CD4-positive, alpha-beta T cell (primary cell): ENCODE measurements at regions not wholly inside any gene's neighbourhood (a gene's known extent, or its start where the extent isn't known, plus 50 kb on each side); places are given as distances from the start of the nearest gene placed in this dataset.

Source experiments
- ATAC-seq: fragments of 200-7000 bp; cut with Tn5 transposase; one replicate; pipeline ENCODE4 v1.10.0; 2022; ENCODE audit warnings: mild to moderate bottlenecking; ENCODE audit not compliant: poor library complexity
- CTCF ChIA-PET: fragments of 350-600 bp; sonication (Branson Sonifier 250); formaldehyde crosslinking; loops from one replicate; lab custom pipeline; 2021; ENCODE audit warnings: antibody characterized with exemption, inconsistent platforms; lab: Charles Lee
- POLR2A ChIA-PET: fragments of 350-600 bp; sonication (Branson Sonifier 250); formaldehyde crosslinking; loops from one replicate; lab custom pipeline; 2021; ENCODE audit warnings: antibody characterized with exemption, inconsistent platforms; lab: Charles Lee
- DNase-seq, 14 experiments: peaks; one replicate each; pipeline ENCODE4 v3.0.0-alpha.2; 2013 to 2020; ENCODE audit warnings: mixed read lengths in 2 of 14
- H3K27ac ChIP-seq, 2 donors: one replicate each; pipeline versions ENCODE4 v1.5.1 to v1.7.0; 2013; ENCODE audit warnings: low read length in 2 of 2, low read depth in 1 of 2, mild to moderate bottlenecking in 1 of 2
- H3K27me3 ChIP-seq, 2 experiments: 1 replicate in 1 of 2; 2 replicates in 1 of 2; pipeline versions ENCODE4 v1.6.1 to v1.7.0; 2013; ENCODE audit warnings: low read length in 2 of 2, control low read depth in 1 of 2, mild to moderate bottlenecking in 1 of 2, moderate library complexity in 1 of 2; ENCODE audit not compliant: insufficient read depth in 2 of 2, control insufficient read depth in 1 of 2
- H3K36me3 ChIP-seq: one replicate; pipeline ENCODE4 v1.6.1; 2013; ENCODE audit warnings: low read length, control low read depth; ENCODE audit not compliant: insufficient read depth
- H3K4me1 ChIP-seq: one replicate; pipeline ENCODE4 v1.6.1; 2013; ENCODE audit warnings: low read length, control low read depth; ENCODE audit not compliant: insufficient read depth
- H3K4me3 ChIP-seq: one replicate; pipeline ENCODE4 v1.5.1; 2013; ENCODE audit warnings: mild to moderate bottlenecking, low read length, moderate library complexity
- H3K9me3 ChIP-seq, 2 experiments: 1 replicate in 1 of 2; 2 replicates in 1 of 2; pipeline versions ENCODE4 v1.6.1 to v1.7.0; 2013; ENCODE audit warnings: low read length in 2 of 2, mild to moderate bottlenecking in 2 of 2, control low read depth in 1 of 2, moderate library complexity in 1 of 2; ENCODE audit not compliant: control insufficient read depth in 1 of 2, insufficient read depth in 1 of 2
- H3K27ac Mint-ChIP-seq: one replicate; pipeline ENCODE4 v1.8.0; 2020; ENCODE audit warnings: mixed read lengths
- H3K27me3 Mint-ChIP-seq: one replicate; pipeline ENCODE4 v1.8.0; 2021; ENCODE audit warnings: mixed read lengths
- H3K36me3 Mint-ChIP-seq: one replicate; pipeline ENCODE4 v1.8.0; 2021; ENCODE audit warnings: low read depth, mixed read lengths
- H3K4me1 Mint-ChIP-seq: one replicate; pipeline ENCODE4 v1.8.0; 2021; ENCODE audit warnings: low read depth, mixed read lengths
- H3K4me3 Mint-ChIP-seq: one replicate; pipeline ENCODE4 v1.8.0; 2020; ENCODE audit warnings: mild to moderate bottlenecking, mixed read lengths
- H3K9me3 Mint-ChIP-seq: one replicate; pipeline ENCODE4 v1.8.0; 2020; ENCODE audit warnings: mixed read lengths
- intact Hi-C, 2 experiments: fragments of 100-400 bp; cut with DNase I in 1 of 2; cut with micrococcal nuclease in 1 of 2; formaldehyde crosslinking; loops; one replicate each; pipeline versions ENCODE4 v1.15.1 to v1.9.0; 2023 to 2025; cut with DNase I, micrococcal nuclease
- TF ChIP-seq, protein P1 (sequence below): fragments of 200-600 bp; IDR thresholded peaks from one replicate; pipeline ENCODE4 v1.8.0; 2022; ENCODE audit warnings: antibody characterized with exemption, mild to moderate bottlenecking

DNA sequence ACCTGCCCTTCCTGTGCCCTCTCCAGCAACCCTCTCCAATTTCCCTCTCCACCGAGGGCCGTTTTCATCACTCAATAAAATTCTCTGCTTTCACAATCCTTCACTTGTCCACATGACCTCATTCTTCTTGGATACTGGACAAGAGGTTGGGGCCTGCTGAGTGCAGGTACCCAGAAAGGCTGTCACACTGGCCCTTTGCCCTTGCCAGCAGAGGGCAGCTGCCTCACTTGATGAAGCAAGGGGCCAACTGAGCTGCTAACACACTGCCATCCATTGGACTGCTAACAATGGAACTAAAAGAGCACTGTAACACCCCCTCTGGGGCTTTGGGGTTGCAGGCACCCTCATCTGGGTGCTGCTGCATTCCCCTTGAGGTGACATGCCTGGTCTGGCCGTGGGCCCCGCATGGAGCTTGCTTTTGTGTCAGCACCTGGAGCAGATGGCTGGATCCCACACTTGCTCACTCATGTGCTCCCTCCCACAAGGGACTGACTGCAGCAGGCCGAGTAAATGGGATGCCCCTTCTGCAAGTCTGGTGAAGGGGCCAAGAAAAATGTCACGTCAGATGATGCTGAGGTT, 308.1 kb upstream of the ADCY2 start:
- Histone ChIP-seq H3K4me1 (no peaks in the 10 kb centered on the region), H3K4me3 (no peak overlapping the region)
- POLR2A ChIA-PET: no interaction called here

DNA sequence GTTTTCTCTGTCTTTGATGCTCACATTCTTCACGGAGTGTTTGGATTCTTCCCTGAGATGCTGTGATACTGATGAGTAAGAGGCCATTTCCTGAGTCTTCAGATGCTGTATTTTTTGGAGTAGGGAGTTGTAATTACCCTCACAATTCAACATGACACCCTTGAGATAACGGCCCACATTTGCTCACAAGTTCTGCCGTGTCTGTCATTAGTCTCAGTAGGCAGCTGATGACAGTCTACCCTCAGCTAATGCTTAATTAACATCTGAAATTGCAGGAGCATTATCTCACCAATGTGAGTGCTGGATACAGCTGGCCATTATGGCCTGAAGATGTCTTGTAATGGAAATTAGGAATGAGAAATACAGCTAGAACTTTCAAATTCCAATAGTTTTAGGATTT, 307.1 kb upstream of the ADCY2 start:
- Mint-ChIP-seq H3K27me3 (no peaks in the 10 kb centered on the region), H3K36me3 (no peaks in the 10 kb centered on the region), H3K4me1 (no peaks in the 10 kb centered on the region), H3K4me3 (no peak overlapping the region), H3K9me3 (no peaks in the 10 kb centered on the region), H3K27ac (no peak overlapping the region)
- ChIA-PET CTCF (no interaction called here), POLR2A (no interaction called here)
- H3K27me3 ChIP-seq: no peaks in the 10 kb centered on the region
- H3K4me3 ChIP-seq: no peak overlapping the region
- TF ChIP-seq, protein P1, sequence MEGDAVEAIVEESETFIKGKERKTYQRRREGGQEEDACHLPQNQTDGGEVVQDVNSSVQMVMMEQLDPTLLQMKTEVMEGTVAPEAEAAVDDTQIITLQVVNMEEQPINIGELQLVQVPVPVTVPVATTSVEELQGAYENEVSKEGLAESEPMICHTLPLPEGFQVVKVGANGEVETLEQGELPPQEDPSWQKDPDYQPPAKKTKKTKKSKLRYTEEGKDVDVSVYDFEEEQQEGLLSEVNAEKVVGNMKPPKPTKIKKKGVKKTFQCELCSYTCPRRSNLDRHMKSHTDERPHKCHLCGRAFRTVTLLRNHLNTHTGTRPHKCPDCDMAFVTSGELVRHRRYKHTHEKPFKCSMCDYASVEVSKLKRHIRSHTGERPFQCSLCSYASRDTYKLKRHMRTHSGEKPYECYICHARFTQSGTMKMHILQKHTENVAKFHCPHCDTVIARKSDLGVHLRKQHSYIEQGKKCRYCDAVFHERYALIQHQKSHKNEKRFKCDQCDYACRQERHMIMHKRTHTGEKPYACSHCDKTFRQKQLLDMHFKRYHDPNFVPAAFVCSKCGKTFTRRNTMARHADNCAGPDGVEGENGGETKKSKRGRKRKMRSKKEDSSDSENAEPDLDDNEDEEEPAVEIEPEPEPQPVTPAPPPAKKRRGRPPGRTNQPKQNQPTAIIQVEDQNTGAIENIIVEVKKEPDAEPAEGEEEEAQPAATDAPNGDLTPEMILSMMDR: no peak
- ATAC-seq (no peak), DNase-seq (no peak)
- peaks cover 0 to 7% of the 10 kb centered on the region in 2 experiments for H3K9me3 ChIP-seq
- H3K4me1 ChIP-seq: no peaks in the 10 kb centered on the region
- H3K36me3 ChIP-seq: no peaks in the 10 kb centered on the region
- intact Hi-C loops: no loop called here
- H3K27ac ChIP-seq: no peak overlapping the region

More for the DNA sequence above, 308.1 kb upstream of the ADCY2 start:
- Mint-ChIP-seq H3K4me1 (no peaks in the 10 kb centered on the region), H3K27ac (no peak overlapping the region), H3K9me3 (no peaks in the 10 kb centered on the region), H3K4me3 (no peak overlapping the region), H3K36me3 (no peaks in the 10 kb centered on the region), H3K27me3 (no peaks in the 10 kb centered on the region)
- Histone ChIP-seq H3K27me3 (no peaks in the 10 kb centered on the region), H3K36me3 (no peaks in the 10 kb centered on the region), H3K9me3 (peaks cover 0 to 7% of the 10 kb centered on the region in 2 experiments), H3K27ac (no peak overlapping the region)
- ATAC-seq (no peak), DNase-seq (no peak)
- intact Hi-C loops: no loop called here
- TF ChIP-seq, protein P1: no peak
- CTCF ChIA-PET: no interaction called here

DNA sequence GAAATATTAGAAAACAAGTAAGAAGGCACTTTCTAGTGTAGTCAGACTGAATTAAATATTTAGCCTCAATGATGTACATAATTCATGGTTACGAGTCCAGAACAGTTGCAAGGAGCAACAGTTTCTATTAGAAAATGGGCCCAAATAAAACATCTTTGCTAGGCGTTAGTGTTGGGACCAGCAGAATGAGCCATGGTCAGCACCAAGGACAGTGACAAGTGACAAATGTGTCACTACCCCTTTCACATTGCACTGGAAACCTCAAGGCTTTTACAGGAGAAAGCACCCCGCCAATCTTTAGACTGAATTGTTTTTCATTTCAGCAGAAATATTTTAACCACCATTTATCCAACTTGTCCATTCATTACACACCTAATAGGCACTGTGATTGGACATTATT, 301.3 kb upstream of the ADCY2 start:
- Histone ChIP-seq H3K4me3 (no peak overlapping the region), H3K4me1 (no peaks in the 10 kb centered on the region), H3K36me3 (no peaks in the 10 kb centered on the region), H3K27ac (no peak overlapping the region), H3K27me3 (no peaks in the 10 kb centered on the region), H3K9me3 (no peaks in the 10 kb centered on the region)
- POLR2A ChIA-PET: no interaction called here
- Mint-ChIP-seq H3K4me1 (no peaks in the 10 kb centered on the region), H3K4me3 (no peak overlapping the region), H3K27ac (no peak overlapping the region), H3K27me3 (no peaks in the 10 kb centered on the region), H3K36me3 (no peaks in the 10 kb centered on the region), H3K9me3 (no peaks in the 10 kb centered on the region)
- CTCF ChIA-PET: no interaction called here
- ATAC-seq (no peak), DNase-seq (no peak)
- TF ChIP-seq, protein P1: no peak
- intact Hi-C loops: no loop called here
